HG03039 (cell line): ENCODE measurements at regions not wholly inside any gene's neighbourhood (a gene's known extent, or its start where the extent isn't known, plus 50 kb on each side); places are given as distances from the start of the nearest gene placed in this dataset.
"Not testable (repeated sequence)": the region's sequence is repeated elsewhere in the genome, so short reads cannot be mapped to it uniquely, and the experiment has no call there.

Source experiments
- ATAC-seq: cut with Tn5 transposase; IDR thresholded peaks from one replicate; pipeline ENCODE4 v1.9.1; 2021; ENCODE audit warnings: mild to moderate bottlenecking, moderate library complexity; ENCODE audit not compliant: unreplicated experiment

DNA sequence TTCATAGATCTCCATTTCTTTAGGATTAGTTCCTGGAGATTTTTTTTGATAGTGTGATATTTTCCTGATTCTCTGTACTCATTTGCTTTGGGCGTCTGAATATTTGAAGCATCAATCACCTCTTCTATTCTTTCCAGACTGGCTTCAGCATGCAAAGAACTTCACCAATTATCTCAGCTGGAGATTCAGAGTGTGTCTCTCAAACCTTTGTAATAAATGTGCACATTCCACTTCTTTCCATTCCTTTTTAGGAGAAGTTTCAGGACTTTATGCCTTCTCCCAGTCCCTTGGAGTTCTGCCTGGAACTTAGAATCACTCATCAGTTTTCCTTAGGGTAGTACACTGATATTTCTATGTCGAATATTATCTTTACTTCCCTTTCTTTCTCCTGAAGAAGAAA is 334.8 kb downstream of the TEX13C start:
- no peak for ATAC-seq

DNA sequence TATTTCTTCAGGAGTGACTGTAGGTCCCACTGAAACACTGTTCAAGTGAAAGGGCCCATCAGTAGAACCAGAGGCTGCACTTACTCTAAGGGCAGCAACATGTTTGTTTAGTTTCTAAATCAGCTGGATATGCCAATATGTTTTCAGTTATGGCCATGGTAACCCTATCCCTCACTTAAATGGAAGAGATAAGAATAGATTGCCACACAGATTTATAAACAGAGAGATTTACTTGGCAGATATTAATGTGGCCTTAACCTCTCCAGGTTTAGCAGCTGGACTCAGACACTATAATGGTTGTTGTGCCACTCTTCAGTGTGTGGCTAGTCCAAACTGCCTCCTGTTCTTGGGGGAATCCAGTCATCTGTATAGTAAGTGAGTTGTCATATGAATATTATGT is 354.1 kb downstream of the TEX13C start:
- no peak for ATAC-seq

DNA sequence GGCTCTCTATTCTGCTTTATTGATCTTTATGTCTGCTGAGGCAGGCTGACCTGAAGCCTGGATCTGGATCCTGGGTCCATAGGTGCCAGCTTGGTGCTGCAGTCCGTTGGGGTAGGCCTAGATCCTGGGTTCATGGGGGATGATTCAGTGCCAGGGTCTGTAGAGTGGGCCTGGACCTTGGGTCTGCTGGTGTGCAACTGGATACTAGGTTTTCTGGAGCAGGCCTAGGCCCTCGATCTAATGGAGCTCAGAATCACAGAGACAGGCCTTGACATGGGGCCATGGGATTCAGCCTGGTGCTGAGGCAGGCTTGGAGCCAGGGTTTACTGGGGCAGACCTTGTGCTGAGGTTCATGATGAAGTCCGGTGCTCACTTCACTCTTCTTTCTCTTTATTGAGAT is 358.6 kb downstream of the TEX13C start:
- ATAC-seq: no peak

DNA sequence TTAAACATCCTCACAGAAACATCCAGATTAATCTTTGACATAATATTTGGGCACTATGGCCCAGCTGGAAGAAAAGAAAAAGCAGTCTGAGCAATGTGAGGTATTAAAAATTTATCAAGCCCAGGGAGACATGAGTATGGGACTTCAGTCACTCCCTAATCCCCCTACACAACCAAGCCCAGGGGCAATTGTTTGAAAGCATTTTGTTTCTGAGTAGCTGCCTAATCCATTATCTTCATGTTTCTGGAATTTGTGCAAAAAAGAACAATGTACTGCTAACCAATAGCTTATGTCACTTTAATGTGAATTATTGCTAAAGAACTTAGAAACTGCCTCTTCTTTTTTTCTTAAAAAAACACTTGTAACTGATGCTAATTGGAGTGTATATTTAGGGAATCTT is 360.7 kb downstream of the TEX13C start:
- no peak for ATAC-seq

DNA sequence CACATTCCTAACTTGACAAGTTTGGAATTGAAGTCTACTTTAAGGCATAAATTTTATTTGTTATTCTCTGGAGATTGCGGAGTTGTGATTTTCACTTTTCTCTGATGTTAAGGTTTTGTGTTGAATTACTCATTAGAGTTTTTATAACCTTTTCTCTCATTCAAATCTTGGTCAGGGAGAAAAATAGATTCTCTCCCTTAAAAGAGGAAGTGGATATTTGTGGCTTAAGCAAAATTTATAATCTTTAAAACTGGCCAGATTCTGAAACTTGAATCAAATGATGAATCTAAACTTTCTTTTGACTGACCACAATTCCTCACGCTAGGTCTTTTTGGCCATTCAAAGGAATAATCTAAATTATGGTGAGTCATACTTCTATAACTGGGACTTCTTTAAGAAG is 361.4 kb downstream of the TEX13C start:
- peak; percentile 21 for ATAC-seq

DNA sequence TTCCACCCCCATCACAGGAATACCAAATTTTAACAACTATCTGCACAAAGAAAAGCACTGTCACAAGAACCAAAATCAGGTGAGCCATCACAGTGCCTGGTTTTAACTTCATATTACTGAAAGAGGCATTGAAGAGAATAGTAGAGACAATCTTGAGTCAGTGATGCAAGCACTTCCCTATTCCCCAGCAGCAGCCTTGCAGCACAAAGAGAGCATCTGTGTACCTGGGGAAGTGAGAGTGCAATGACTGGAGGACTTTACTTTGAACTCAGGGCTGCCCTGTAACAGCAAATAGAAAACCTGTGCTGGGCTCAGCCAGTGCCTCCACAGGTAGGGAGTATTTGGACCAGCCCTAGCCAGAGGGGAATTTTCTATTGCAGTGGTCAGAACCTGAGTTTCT is 361.8 kb downstream of the TEX13C start:
- peak; percentile 94 for ATAC-seq

DNA sequence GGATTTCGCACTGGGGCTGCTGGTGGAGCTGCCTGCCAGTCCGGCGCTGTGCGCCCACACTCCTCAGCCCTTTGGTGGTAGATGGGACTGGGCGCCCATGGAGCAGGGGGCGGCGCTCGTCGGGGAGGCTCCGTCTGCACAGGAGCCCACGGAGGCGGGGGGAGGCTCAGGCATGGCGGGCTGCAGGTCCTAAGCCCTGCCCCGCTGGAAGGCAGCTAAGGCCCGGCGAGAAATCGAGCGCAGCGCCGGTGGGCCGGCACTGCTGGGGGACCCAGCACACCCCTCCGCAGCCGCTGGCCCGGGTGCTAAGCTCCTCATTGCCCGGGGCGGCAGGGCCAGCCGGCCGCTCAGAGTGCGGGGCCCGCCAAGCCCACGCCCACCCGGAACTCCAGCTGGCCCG is 370.9 kb downstream of the TEX13C start:
- not testable (repeated sequence) for ATAC-seq

DNA sequence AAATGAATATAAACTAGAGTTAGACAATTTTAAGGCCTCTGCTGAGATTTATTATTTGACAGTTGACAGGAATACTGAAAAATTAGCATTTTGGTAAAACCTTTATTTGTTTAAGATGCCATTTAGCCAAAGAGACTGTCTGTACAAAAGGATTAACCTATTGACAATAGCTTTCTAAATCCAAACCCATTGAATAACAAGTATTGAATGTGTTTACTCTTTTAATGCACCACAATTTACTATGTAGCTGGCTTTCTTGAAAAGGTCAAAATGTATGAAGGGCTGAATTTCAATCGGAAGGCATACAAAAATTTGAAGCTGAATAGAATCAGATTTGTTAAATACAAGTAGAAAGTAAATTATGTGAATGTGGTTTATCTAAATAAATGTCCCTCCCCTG is 374.5 kb downstream of the TEX13C start:
- no peak for ATAC-seq

DNA sequence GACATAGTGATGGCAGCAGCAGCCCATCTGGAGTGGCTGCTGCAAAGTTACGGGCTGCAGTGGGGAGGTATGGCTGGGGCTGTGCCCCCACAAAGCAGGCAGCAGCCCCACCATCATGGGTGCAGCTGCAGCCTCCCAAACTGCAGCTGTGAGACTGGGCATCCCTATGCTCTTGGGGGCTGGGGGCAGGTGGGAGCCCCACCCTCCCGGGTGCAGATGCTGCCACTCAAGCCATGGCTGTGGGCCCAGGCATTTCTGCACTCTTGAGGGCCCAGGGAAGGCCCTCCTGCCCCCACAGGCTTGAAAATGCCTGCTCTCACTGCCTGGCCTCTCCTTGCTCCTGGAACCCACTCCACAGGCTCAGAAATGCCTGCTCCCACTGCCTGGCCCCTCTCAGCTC is 389.4 kb downstream of the TEX13C start:
- no peak for ATAC-seq

DNA sequence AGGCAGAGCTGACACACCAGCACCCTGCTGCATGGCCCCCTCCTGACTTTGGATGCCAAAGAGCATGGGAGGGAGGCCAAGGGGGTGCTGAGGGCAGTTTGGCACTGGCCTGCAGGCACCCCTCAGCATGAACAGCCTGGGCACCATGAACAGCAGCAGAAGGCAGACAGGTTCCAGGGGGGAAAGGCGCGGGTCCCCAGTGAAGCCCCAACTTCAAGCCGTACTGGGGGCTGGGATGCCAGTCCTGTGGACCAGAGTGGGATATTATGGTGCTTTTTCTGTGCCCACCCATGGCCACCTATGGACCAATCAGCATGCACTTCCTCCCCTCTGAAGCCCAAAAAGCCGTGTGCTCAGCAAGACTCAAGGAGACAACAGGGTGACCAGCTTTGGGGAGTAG is 389.9 kb downstream of the TEX13C start:
- no peak for ATAC-seq

DNA sequence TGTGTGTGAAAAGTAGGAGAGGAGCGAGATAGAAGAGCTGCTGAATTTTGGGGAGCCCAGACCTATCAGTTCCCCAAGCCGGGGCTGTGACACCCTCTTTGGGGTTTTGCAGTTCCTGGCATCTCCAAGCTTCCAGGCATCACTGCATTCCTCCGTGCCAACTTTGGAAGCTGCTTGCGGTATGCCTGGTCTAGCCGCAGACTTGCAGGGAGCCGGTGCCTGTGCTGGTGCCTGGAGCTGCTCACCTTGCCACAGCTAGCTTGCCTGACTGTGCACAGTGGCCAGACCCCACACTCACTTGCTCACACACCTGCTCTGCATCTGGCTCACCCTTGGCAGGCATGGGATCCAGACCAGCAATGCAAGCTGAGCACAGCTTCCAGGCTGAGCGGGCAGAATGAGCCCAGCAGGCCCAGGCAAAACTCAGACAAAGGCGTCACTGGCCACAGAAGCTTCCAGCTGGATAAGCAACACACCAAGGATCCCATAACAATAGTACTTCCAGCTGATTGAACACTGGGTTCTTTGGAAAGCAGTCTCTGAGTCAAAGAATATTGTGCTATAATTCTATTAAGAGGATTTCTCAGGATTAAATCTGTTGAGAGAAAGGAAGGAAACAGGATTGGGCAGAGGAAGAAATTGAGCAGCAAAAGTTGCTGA is 390.9 kb downstream of the TEX13C start:
- no peak for ATAC-seq

DNA sequence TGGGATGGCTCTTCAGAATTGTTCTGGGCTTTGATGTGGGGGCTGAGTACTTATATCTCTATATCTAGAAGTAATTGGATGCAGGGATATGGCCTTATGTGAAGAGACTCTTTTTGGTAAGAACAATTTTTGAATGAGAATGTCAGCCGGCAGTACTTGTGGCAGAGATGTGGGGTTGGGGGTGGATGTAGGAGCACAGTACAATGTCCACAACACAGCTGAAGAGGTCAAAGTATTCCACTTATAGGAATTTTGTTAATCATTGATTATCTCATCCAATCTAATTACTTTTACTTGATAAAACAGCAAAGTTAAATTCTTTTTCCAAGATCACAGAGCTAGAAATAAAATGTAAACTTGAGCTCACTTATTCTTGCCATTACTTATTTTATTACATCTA is 391.4 kb downstream of the TEX13C start:
- no peak for ATAC-seq

DNA sequence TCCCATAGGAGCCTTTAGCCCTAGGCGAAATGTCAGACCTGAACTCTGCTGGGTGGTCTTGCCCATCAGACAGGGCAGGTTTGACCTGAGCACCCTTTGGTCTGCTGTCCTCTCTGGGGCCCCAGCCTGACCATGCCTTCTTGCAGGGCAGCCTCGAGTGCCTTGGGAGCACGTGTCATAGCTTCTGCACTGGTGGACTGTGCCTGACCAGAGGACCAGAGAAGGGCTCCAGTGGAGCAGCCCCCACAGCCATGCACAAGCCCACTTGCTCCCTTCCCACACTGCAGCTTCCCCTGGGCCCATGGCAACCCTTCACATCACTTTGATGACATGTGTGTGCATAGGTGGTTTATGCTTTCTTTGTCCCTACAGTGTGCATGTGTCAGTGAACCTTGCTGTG is 394.0 kb downstream of the TEX13C start:
- no peak for ATAC-seq

DNA sequence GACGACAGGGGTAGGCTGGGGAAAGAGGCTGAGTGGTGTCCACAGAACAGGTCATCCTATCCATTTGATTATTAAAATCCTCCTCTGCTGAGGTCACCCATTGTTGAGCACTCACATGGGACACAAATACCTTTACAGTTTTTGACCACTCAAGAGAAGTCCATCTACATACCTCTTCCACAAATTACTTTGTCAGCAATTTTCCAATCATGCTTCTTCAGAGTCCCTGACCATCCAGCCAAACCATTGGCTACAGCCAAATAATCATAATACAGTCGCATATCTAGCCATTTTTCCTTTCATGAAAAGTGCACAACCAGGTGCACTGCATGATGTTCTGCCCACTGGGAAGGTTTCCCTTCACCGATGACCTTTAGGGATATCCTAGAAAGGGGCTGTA is 407.4 kb downstream of the TEX13C start:
- ATAC-seq: no peak

DNA sequence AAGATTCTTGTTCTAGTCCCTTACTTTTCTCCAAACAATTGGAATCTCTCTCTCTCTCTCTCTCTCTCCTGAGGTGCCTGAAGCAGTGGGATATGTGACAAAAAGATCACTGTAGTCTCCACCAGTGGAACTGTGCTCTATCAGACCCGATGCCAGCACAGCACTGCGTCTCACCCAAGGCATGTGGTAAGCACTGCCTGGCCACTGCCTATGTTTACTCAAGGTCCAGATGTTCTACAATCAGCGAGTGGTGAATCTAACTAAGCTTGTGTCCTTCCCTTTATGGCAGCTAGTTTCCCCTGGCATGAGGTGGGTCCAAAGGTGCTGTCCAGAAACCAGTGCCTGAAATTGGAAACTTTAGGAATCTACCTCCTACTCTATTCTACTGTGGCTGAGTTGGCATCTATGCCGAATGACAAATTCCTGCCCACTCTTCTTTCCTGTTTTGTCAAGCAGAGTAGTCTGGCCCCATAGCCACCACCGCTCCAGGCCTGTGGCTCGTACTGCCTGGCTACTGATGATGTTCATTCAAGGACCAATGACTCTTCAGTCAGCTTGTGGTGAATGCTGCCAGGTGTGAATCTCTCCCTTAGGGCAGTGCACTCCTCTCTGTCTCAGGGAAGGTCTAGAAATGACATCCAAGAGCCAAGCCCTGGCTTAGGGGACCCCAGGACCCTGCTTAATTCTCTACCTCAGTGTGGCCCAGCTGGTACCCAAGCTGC is 416.5 kb downstream of the TEX13C start:
- ATAC-seq: no peak

DNA sequence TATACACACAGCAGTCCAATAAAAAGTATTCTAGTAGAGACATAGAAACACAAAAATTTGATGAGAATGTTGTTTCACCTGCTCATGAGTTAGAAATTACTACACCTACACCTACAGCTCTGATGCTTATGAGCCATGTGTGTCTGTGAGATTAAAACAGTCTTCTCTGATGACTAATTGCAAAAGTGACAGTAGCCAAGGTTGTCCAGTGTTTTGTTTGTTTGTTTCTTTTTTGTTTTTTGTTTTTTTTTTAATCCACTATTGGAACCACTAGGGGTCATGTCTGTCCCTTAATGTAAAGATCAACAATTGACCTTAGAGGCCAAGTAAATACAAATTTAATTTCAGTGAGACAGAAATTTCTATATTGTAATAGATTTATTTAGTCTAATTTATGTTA is 423.1 kb downstream of the TEX13C start:
- no peak for ATAC-seq

DNA sequence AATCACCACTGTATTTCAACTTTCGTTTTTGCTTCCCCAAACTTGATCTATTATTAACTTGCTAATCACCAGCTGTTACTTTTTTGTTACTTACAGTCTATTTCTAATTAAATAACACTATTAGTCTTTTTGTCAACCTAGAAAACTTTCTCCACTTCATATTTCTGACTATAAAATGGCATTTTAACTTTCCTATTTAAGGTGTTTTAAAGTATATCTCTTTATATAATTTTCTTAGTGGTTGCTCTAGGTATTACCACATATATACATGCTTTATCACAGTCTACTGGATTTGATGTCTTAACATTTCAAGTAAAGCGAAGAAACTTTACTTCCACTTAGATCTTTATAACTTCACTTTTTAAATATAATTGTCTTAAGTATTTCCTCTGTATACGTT is 421.2 kb downstream of the DCAF12L2 start:
- ATAC-seq: no peak

DNA sequence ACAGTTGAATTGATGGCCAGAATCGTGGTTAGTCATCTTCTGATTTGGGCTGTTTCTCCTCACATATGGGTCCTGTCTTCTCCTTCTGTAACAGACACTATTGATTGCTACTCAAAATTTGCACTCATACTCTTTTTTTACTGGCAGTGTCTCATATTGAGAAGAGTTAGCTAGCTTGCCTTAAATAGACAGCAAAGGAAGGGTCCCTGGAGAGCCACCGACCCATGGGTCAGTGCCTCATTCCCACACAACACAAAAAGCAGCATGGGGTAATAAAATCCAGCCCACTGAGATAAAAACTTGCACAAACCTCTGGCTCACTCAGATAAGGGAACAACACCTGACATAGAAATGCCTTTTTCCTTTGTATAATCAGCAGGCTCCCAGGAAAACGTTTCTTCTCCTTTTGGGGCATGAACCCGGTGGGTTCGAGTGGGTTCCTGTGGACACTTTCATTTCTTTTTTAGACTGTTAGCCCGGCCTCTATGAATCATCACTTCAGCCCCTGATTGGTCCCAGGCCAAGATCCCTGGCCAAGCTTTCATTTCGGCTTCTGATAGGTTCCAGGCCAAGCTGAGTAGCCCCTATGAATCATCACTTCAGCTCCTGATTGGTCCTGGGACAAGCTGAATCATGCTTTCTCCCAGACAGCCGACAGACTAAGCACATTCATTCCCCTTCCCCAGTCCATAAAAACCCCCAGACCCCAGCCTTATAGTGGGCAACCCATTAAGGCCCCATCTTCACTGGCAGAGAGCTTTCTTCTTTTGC is 408.1 kb downstream of the DCAF12L2 start:
- no peak for ATAC-seq

DNA sequence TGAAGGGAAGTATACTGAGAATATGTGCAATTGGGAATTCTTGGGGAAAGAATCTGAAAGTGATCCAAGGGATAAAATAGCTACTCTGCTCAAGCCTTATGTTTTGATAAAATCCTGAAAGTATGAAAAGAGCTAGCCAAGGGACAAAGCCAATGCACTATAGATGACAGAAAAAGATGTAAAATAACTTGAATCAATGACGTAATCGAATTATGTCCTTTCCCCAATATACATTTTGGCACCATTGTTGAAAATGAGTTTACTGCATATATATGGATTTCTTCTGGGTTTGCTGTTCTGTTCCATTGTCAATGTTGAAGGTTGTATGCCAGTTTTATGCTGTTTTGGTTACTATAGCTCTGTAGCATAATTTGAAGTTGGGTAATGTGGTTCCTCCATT is 407.3 kb downstream of the DCAF12L2 start:
- no peak for ATAC-seq

DNA sequence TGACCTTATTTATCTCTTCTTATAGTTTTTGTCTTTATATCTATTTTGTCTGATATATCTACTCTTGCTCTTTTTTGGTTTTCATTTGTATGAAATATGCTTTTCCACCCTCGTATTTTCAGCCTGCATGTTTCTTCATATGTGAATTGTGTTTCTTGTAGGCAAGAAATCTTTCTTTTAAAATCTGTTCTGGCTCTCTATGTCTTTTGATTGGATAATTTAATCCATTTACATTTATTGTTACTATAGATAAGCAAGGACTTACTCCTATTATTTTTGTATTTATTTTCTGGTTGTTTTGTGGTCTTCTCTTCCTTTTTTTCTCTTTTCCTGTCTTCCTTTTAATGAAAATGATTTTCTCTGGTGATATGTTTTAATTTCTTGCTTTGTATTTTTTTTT is 403.1 kb downstream of the DCAF12L2 start:
- no peak for ATAC-seq

DNA sequence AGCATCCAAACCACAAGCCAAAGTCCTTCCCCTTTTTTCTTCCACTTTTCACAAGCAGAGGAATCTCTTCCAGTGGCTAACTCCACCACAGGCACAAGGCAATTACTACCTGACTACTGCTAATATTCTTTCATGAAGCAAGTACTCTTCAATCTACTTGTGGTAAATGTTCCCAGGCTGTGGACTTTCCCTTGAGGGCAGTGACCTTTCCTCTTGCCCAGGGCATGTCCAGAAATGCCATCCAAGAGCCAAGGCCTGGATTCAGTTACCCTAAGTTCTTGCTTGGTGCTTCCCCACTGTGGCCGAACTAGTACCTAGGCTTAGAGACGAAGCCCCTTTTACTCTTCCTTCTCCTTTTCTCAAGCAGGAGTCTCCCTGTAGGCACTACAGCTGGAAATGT is 400.7 kb downstream of the DCAF12L2 start:
- ATAC-seq: no peak

DNA sequence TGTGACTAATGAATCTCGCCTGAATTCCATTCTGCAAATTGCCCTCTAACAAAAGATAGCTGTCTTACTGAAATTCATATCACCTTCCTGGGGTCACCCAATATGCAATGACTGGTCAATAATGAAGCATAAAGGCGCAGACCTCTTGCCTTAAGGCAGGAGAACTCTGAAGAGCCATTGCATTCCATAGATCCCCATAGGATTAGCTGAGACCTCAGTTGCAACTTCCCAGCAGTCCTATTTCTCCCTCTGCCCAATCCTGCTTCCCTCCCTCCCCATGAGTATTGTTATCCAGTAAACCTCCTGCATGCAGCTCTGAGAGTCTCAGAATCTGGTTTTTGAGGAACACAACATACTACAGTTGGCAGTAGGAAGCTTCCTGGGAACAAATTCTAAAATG is 396.5 kb downstream of the DCAF12L2 start:
- ATAC-seq: no peak
